Left renal cortex interstitium (tissue), 4 donors: ENCODE measurements at regions not wholly inside any gene's neighbourhood (a gene's known extent, or its start where the extent isn't known, plus 50 kb on each side); places are given as distances from the start of the nearest gene placed in this dataset.
A peak's percentile ranks its signal among the peaks of the same experiment; 100 is the strongest.

ENCODE experiments used
- DNase-seq, 4 donors: peaks; one replicate each; pipeline ENCODE4 v3.0.0-alpha.2; 2013; ENCODE audit warnings: low read depth in 4 of 4, low spot score in 2 of 4, missing footprints in 1 of 4

DNA sequence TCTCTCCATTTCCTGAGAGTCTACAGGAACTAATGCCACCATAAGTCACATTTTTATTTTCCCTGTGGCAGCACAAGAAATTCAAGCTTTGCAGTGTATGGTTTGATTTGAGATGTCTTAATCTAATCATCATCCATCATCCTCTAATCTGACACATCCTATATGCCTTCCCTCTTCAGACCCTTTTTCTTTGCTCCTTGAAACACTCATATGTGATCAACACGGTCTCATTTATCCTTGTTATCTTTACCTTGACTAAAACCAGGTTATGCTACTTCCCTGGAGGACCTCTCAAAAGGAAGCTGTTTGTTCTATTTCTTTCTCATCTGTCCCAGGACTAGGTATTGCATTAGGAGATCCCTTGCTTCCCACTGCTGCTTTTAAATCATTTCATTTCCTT, 146.9 kb upstream of the MRPS30 start:
- no peak for DNase-seq

DNA sequence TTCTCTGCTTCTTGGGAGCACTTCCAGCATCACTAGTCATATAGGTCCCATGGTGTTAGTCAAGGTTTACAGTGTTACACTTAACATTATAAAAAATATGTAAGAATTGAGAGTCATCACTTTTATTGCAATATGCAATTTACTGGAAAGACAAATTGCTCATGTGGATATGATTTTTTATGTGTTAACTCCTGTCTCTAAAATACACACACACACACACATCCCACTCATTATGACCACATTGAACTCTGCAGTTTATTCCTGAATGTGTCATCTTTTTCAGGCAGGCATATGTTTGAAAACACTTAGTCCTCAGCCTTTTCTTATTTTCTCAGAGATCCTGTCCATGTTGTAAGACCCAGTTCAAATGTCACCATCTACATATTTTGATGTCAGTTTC, 148.5 kb upstream of the MRPS30 start:
- DNase-seq = no peak

DNA sequence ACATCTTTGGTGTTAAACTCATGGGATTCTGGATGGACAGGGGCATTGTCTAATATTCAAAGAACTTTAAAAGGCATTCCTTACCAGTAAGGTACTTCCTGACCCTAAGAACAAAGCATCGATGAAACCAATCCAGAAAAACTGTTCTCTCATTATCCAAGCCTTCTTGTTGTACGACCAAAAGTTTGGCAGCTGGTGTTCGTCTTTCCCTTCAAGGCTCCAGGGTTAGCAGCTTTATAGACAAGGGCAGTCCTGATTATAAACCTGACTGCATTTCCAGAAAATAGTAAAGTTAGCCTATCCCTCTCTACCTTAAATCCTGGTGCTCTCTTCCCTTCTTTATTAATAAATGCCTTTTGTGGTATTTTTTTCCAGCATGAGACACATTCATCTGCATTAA, 149.4 kb upstream of the MRPS30 start:
- DNase-seq = peak in 2 of 4 donors; percentile 24 to 36

DNA sequence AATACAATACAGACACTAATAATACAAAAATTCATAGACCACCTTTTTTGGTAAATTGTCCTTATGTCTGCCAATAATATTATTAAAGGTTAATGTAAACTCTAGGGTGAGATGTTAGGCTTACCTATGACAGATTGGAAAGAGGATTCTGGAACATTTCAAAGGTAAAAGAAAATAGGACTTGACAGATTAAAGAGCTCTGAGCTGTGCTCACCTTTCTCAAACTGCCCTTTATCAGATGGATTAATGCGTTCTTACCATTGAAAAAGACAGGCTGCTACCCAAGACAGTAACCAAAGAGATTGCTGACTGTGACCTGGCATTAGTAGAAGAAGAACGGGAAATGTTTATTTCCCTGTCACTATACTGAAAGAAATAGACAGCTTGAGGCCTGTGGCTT, 156.1 kb upstream of the MRPS30 start:
- no peak for DNase-seq

DNA sequence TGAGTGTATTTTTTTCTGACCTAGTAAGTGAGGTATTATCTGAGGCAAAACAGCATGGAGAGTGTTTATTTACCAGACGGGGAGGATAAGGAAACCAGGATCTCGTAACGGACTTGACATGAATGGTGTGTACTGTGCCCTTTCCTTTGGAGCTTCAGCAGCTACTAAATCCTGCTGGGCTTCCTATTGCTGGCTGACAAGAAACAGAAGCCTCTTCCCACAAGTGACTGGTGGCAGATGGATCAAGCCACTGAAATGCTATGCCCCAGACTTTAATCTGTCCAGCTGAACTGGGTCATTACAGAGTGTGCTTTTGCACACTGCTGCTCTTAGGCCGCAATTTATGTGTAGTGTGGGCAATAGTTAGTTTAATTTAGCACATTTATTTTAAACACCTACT, 162.7 kb upstream of the MRPS30 start:
- DNase-seq = peak in 2 of 4 donors; percentile 31 to 45

DNA sequence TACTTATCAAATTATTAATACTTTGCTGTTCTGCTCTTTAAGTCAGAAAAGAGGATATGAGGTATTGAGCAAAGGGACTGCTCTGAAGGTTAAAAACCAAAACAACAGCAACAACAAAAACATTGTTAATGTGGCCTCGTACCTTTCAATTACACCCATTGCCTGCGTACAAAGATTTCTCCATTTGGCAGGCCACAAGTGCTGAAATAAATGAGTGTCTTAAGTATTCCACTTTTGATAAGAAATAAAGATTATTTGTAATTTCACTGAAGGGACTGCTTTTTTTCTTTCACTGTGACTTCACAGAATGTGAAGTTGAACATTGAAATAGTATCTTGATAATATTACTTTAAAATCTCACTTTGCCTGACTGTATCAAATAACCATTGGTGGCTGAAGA, 163.2 kb upstream of the MRPS30 start:
- DNase-seq = no peak

DNA sequence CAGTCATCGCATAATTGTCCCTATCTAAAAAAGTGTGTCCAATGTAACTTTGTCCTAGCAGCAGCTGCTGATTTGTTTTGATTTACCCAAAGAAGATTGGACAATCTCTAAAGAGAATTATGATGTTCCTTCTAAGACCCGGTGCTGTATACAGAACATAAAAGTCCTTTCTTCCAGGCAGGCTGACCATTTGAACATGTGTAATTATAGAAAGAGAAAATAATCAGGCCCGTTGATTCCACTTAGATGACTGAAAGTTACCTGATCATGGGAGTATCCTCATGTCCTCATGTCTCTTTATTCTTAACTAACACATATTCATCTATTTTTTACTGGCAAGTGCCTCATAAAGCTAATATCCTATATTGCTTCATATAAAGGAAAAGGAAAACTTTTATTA, 164.1 kb upstream of the MRPS30 start:
- no peak for DNase-seq

DNA sequence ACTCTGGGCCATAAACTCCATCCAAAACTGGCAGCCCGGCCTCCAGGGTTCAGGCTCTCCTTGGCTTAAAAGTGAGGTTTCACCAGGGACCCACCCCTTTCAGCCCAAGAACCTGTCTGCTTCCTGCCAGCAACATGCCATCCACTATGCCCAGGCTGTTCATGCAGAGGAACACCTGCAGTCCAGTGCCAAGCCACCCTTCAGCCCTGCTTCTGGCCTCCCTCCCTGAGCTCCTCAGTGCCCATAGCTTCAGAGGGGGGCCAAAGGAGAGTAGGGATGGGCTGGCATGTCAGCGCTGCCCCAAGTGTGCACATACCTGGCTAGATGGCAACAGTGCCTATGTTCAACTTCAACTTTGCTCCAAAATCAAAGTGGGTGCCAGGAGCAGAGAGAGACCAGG, 166.9 kb upstream of the MRPS30 start:
- DNase-seq = no peak

DNA sequence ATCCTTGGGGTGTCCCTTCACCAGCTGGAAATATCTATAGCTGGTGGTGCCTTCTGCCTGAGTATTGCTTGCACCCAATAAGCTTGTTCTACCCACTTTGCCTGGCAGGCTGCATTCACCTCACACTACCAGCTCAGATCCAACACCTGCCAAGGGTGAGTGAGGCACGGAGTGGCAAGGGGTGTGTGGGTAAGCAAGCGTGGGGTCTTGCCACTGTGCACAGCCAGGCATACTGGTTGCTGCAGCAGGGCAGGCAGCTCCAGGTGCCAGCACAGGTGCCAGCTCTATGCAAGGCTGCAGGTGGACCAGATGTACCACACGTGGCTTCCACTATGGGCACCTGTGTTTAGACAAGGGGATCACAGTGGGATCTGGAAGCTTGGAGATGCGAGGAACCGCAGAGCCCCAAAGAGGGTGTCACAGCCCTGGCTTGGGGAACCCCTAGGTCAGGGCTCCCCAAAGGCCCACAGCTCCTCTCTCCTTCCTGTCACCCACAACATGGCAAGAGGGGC, 167.7 kb upstream of the MRPS30 start:
- no peak for DNase-seq

DNA sequence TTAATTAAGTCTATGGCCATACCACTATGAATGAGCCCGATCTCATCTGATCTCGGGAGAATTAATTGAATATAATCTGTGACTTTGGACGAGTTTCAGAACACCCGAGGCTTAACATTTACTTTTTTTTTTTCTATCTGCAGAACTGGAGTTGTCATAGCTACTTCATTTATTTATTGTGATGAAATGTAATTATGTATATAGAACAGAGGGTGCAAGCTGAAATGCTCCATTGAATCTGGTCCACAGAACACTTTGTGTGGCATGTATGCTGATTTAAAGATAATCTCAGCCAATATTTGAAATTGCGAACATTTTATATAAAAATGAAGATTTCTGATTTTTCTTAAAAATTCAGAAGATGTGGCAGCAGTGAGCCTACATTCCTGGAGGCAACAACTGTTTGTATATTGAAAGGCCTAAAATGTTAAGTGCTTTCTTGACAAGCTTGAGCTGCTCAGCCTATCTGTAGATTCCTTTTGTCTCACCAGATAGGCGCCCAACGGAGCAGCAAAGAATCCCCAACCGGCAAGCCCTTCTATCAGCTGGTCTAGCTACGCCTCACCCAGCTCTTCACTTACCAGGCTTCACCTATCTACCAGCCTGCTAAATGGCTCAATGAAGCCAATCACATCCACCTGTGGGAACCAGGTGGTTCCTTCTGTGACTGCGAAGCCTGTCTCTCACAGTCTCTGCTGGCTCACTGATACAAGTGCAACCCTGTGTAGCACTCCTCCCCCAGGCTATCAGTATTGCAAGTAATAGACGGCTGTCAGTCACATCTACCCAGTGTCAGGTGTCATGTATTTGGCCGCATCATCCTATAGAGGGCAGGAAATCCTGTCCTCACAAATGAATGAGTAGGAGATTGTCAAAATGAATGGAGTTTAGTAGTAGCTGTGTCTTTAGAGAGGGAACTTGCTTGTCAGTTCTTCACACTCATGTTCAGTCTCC, 170.6 kb upstream of the MRPS30 start:
- DNase-seq = no peak

DNA sequence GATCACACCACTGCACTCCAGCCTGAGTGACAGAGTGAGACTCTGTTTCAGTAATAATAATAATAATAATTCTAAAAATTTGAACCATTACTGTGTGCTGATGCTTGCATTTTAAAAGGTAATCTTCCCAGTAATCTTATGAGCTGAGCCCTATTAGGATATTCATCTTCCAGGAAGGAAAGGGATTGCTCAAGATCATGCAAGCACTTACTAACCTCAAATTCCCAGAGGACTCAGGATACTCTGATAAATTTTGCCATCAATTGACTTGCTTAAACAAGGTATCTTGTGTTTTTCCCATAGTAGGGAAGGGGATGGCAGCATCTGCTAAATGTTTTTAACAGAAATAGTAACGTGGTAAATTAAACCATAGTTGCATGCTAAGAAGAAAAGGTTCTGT, 176.4 kb upstream of the MRPS30 start:
- no peak for DNase-seq

DNA sequence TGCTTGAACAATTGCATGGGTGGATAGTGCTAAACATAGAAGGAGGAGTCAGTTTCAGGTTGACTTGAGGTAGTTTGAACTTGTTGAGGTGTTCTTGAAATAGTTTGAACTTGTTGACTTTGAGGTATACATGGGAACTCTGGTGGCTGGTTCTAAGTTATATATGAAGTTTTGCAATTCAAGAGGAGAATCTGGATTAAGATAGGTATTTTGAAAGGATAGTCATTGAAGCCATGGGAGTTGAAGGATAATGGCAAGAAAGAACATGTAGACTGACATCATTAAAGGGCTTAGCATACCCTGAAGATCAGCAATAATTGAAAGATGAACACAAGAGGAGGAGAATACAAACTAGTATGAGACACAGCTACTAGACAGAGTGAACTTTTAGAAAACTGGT, 181.9 kb upstream of the MRPS30 start:
- no peak for DNase-seq

DNA sequence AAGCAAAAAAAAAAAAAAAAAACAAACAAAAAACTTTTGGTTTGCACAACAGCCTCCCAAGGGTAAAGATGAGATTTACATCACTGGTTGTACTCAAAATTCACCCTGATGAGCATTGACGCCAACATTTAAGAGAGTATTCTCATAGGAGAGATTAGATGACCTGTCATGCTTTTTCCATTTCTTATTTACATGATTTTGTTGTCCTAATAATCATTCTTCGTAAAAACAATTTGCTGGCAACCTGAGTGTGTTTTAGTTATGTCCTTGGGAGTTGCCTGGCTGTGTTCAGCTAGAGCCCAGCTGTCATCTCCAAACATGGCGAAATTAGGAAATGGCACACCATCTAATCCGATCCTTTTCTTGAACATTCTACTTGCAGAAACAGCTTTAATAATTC, 186.4 kb upstream of the MRPS30 start:
- no peak for DNase-seq

DNA sequence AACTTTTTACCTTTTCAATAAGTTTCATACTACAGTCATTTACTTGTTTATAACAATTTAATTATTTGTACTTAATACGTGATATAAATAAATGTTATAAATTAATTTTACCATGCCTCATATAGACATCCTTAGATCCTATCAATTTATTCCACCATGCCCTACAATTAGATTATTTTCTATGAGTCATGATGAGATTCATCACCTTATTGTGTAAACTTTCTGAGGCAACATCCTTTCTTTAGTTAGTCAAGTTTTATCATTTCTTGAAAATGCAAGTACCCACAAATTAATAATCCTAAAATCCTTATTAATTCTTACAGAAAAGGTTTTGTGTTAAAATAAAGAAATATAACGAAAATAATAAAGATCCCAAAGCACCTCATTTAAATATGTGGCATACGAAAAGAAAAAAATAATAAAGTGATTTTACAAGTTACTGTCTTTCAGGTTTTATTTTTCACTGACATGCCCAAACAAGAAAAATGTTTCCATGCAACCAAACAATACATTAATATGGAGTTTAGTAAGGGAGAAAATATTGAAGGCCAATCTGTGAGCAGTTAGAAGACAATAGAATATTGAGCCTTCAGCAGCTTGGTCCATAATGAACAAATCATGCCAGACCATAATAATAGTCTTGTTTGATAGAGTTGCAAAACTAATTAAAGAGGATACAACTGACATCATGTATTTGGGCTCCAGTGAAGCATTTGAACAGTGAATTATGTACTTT, 188.7 kb upstream of the MRPS30 start:
- no peak for DNase-seq

DNA sequence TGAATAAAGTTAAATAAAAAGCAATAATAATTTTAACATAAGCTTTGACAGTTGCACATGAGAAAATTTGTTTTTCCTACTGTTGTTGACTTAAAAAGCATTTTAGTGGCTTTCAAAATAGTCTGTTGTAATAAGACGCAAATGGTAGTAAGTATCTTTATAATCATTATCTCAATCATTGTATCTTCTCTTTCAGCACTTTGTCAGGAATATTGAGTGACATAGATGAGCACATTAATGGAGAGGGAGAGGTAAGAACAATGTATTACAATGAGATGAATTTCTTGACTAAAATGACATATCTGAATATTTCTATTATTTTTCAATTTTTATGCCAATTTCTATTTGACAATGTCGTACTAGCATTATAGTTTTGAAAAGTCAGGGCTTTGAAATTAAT, 193.9 kb upstream of the MRPS30 start:
- no peak for DNase-seq

DNA sequence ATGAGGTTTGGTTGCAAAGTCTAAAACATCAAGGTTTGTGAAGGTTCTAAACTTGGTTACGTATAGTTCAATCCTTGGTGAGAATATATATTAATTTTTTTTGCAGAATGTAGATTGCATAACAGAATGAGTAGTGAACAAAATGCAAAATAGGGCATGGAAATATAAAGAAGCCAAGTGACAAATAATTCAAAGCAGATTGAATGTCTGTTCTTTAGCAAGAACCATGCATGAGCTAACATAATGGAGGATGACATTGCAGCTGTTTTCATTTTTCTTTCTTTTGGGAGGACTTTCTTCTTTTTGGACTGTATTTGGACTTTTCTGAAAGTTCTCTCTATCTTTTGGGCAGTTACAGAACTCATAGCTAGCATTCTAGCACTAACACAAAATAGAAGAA, 194.8 kb upstream of the MRPS30 start:
- no peak for DNase-seq

DNA sequence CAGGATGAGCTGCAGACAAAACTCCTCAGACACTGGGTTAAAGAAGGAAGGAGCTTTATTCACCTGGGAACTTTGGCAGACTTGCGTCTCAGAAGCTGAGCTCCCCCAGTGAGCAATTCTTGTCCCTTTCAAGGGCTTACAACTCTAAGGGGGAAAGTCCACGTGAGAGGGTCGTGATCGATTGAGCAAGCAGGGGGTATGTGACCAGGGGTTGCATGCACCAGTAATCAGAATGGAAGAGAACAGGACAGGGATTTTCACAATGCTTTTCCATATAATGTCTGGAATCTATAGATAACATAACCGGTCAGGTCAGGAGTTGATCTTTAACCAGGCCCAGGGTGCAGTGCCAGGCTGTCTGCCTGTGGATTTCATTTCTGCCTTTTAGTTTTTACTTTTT, 202.8 kb upstream of the MRPS30 start:
- DNase-seq = no peak

DNA sequence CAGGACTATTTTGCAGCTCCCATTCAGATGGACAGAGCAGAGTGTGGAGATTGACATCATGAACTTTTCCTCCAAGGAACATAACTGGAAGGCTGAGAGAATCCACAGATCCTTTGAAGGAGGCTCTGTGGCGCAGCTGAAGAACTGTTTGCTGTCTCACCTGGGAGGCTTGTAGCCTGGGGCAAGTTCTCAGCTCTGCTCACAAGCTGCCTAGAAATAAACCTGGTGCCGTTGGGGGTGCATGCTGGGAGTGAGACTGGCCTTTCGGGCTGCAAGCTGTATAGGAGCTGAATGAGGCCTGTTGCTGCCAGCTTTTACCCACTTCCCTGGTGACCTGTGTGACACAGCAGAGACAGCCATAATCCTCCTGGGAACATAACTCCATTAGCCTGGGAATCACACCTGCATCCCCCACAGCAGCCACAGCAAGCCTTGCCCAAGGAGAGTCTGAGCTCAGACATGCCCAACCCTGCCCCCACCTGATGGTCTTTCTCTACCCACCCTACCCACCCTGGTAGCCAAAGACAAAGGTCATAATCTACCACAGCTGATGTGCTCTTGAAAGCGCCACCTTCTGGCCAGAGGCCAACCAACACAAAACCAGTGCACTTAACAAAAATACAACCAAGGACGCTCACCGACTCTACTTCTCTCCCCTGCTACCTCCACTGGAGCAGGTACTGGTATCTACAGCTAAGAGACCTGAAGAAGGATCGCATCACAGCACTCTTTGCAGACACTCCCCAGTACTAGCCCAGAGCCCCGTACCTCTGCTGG, 205.1 kb upstream of the MRPS30 start:
- no peak for DNase-seq

DNA sequence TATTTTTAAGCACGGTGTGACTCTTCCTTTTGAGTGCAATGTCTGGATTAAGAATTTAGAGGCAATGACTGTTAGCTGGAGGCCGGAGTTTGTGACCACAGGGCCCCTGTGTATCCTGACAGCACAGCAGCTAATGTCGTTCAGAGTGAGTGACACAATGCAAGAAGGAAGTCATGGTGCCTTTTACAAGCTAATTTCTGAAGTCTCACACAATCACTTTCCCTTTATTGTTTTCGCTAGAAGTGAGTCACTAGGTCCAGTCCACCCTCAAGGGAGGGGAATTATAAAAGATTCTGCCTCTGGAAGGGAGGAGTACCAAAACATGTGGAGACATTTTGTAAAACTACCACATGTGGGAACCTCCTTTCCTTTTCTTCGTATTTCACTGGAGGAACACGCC, 185.5 kb upstream of the FGF10 start:
- no peak for DNase-seq

DNA sequence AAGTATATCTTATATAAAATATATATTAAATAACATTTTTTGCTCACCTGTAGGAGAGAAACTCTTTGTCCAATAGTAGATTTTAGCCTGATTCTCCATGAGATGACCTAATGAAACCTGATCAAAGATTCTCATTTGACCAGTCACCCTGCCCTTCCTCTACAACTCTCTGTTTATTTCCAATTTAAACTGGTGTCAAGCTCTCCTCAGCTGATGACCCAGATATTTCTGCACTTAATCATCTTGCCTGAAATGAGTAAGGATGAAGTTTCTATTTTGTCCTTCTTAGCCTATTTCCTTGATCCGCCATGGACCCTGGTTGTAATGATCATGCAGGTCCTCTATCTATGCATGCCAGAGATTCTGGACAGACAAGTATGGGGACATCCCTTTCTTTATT, 179.3 kb upstream of the FGF10 start:
- DNase-seq = no peak

DNA sequence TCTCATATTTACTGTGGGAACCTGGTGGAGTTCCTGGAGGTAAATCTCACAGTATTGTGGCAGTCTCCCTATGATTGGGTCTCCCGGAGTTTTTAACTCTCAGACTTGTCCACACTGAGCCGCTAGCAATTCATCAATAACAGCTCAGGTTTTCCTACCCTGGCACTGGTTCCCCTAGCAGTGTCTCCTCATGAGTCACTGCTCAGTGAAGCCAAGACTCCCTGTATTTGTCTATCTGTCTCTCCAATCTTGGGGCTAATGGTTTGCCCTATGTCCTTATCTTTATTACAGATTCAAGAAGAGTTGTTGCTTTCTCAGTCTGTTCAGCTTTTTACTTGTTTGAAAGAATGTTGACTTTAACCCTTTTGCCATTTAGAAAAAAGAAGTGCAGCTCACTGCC, 176.7 kb upstream of the FGF10 start:
- no peak for DNase-seq
